SIG-M5 treated with dmso at 0.1 percent for 504 hours (cell line): ENCODE measurements at regions not wholly inside any gene's neighbourhood (a gene's known extent, or its start where the extent isn't known, plus 50 kb on each side); places are given as distances from the start of the nearest gene placed in this dataset.
"Not testable (repeated sequence)": the region's sequence is repeated elsewhere in the genome, so short reads cannot be mapped to it uniquely, and the experiment has no call there.

Experiments
- DNase-seq: peaks from one replicate; lab custom pipeline; 2025; ENCODE audit not compliant: unreplicated experiment; lab: John Stamatoyannopoulos, UW

GRCh38 chr13:68987585-68987984 lies 1120.0 kb upstream of the ATXN8OS start:
- DNase-seq: no peak

GRCh38 chr13:68984688-68985319 lies 1122.8 kb upstream of the ATXN8OS start:
- no peak for DNase-seq

GRCh38 chr13:68982961-68983619 lies 1124.5 kb upstream of the ATXN8OS start:
- DNase-seq: no peak

- no peak for DNase-seq
Observed at GRCh38 chr13:68976287-68976686, 1131.3 kb upstream of the ATXN8OS start.

GRCh38 chr13:68970532-68970931 lies 1137.1 kb upstream of the ATXN8OS start:
- DNase-seq: no peak

GRCh38 chr13:68948586-68948985 lies 1159.0 kb upstream of the ATXN8OS start:
- no peak for DNase-seq

- DNase-seq: no peak
Observed at GRCh38 chr13:68944272-68944671, 1163.4 kb upstream of the ATXN8OS start.

GRCh38 chr13:68940049-68940448 lies 1167.6 kb upstream of the ATXN8OS start:
- no peak for DNase-seq

- no peak for DNase-seq
Observed at GRCh38 chr13:68938639-68939038, 1169.0 kb upstream of the ATXN8OS start.

- no peak for DNase-seq
Observed at GRCh38 chr13:68929075-68929745, 1178.4 kb upstream of the ATXN8OS start.

- DNase-seq: peak; percentile 9
Observed at GRCh38 chr13:68927387-68928026, 1180.1 kb upstream of the ATXN8OS start.

GRCh38 chr13:68923995-68924394 lies 1183.6 kb upstream of the ATXN8OS start:
- no peak for DNase-seq

- DNase-seq: no peak
Observed at GRCh38 chr13:68908879-68909278, 1198.7 kb upstream of the ATXN8OS start.

- no peak for DNase-seq
Observed at GRCh38 chr13:68905186-68905585, 1202.4 kb upstream of the ATXN8OS start.

GRCh38 chr13:68897331-68897928 lies 1210.2 kb upstream of the ATXN8OS start:
- no peak for DNase-seq

GRCh38 chr13:68895696-68896095 lies 1211.9 kb upstream of the ATXN8OS start:
- no peak for DNase-seq

GRCh38 chr13:68893721-68894120 lies 1213.9 kb upstream of the ATXN8OS start:
- DNase-seq: not testable (repeated sequence)

- not testable (repeated sequence) for DNase-seq
Observed at GRCh38 chr13:68892596-68892995, 1215.0 kb upstream of the ATXN8OS start.

- not testable (repeated sequence) for DNase-seq
Observed at GRCh38 chr13:68890101-68890500, 1217.5 kb upstream of the ATXN8OS start.

- DNase-seq: no peak
Observed at GRCh38 chr13:68888832-68889231, 1218.8 kb upstream of the ATXN8OS start.

GRCh38 chr13:68872338-68872737 lies 1235.3 kb upstream of the ATXN8OS start:
- no peak for DNase-seq
